ENCODE measurements at regions not wholly inside any gene's neighbourhood (a gene's known extent, or its start where the extent isn't known, plus 50 kb on each side); places are given as distances from the start of the nearest gene placed in this dataset.

GRCh38 chr2:234771980-234772732 is 179.7 kb upstream of the SH3BP4 start:
- H3K9me3 ChIP-seq (ENCODE audit: insufficient read depth, low read depth, low read length): no peaks in the 10 kb centered on the region
- no peaks in the 10 kb centered on the region for H3K27me3 ChIP-seq (ENCODE audit: insufficient read depth, low read length)
- no peak overlapping the region for H3K4me3 ChIP-seq (ENCODE audit: low read length)
- H3K4me1 ChIP-seq (ENCODE audit: insufficient read depth, low read length): no peaks in the 10 kb centered on the region
- no peak overlapping the region for H3K9ac ChIP-seq (ENCODE audit: low read depth, low read length)
- H3K27ac ChIP-seq (ENCODE audit: low read length): no peak overlapping the region
- no peaks in the 10 kb centered on the region for H3K36me3 ChIP-seq (ENCODE audit: insufficient read depth, low read depth, low read length)

- no peaks in the 10 kb centered on the region for H3K27me3 ChIP-seq (ENCODE audit: insufficient read depth, low read length)
- H3K9me3 ChIP-seq (ENCODE audit: insufficient read depth, low read depth, low read length): no peaks in the 10 kb centered on the region
- H3K36me3 ChIP-seq (ENCODE audit: insufficient read depth, low read depth, low read length): no peaks in the 10 kb centered on the region
- no peak overlapping the region for H3K9ac ChIP-seq (ENCODE audit: low read depth, low read length)
- no peak overlapping the region for H3K4me3 ChIP-seq (ENCODE audit: low read length)
- no peak overlapping the region for H3K27ac ChIP-seq (ENCODE audit: low read length)
- H3K4me1 ChIP-seq (ENCODE audit: insufficient read depth, low read length): no peaks in the 10 kb centered on the region
These were observed 180.6 kb upstream of the SH3BP4 start for GRCh38 chr2:234771176-234771575.

GRCh38 chr2:234770715-234771141 is 181.1 kb upstream of the SH3BP4 start:
- H3K9ac ChIP-seq (ENCODE audit: low read depth, low read length): no peak overlapping the region
- no peak overlapping the region for H3K27ac ChIP-seq (ENCODE audit: low read length)
- H3K9me3 ChIP-seq (ENCODE audit: insufficient read depth, low read depth, low read length): no peaks in the 10 kb centered on the region
- no peaks in the 10 kb centered on the region for H3K4me1 ChIP-seq (ENCODE audit: insufficient read depth, low read length)
- no peaks in the 10 kb centered on the region for H3K36me3 ChIP-seq (ENCODE audit: insufficient read depth, low read depth, low read length)
- no peaks in the 10 kb centered on the region for H3K27me3 ChIP-seq (ENCODE audit: insufficient read depth, low read length)
- no peak overlapping the region for H3K4me3 ChIP-seq (ENCODE audit: low read length)

- no peak overlapping the region for H3K9ac ChIP-seq (ENCODE audit: low read depth, low read length)
- H3K27me3 ChIP-seq (ENCODE audit: insufficient read depth, low read length): no peaks in the 10 kb centered on the region
- H3K4me1 ChIP-seq (ENCODE audit: insufficient read depth, low read length): no peaks in the 10 kb centered on the region
- H3K36me3 ChIP-seq (ENCODE audit: insufficient read depth, low read depth, low read length): no peaks in the 10 kb centered on the region
- H3K27ac ChIP-seq (ENCODE audit: low read length): no peak overlapping the region
- H3K9me3 ChIP-seq (ENCODE audit: insufficient read depth, low read depth, low read length): no peaks in the 10 kb centered on the region
- H3K4me3 ChIP-seq (ENCODE audit: low read length): no peak overlapping the region
These were observed 181.7 kb upstream of the SH3BP4 start for GRCh38 chr2:234770031-234770506.

- Histone ChIP-seq H3K27me3 (ENCODE audit: insufficient read depth, low read length) (no peaks in the 10 kb centered on the region), H3K4me1 (ENCODE audit: insufficient read depth, low read length) (no peaks in the 10 kb centered on the region; the same call in 1 of the 2 replicates), H3K4me3 (ENCODE audit: low read length) (no peak overlapping the region), H3K27ac (ENCODE audit: low read length) (no peak overlapping the region), H3K9me3 (ENCODE audit: insufficient read depth, low read depth, low read length) (no peaks in the 10 kb centered on the region), H3K36me3 (ENCODE audit: insufficient read depth, low read depth, low read length) (no peaks in the 10 kb centered on the region), H3K9ac (ENCODE audit: low read depth, low read length) (no peak overlapping the region)
These were observed 183.1 kb upstream of the SH3BP4 start for GRCh38 chr2:234768608-234769196.

- Histone ChIP-seq H3K4me3 (ENCODE audit: low read length) (no peak overlapping the region), H3K9ac (ENCODE audit: low read depth, low read length) (no peak overlapping the region), H3K27ac (ENCODE audit: low read length) (no peak overlapping the region), H3K27me3 (ENCODE audit: insufficient read depth, low read length) (no peaks in the 10 kb centered on the region), H3K4me1 (ENCODE audit: insufficient read depth, low read length) (no peaks in the 10 kb centered on the region; the same call in 1 of the 2 replicates), H3K36me3 (ENCODE audit: insufficient read depth, low read depth, low read length) (no peaks in the 10 kb centered on the region), H3K9me3 (ENCODE audit: insufficient read depth, low read depth, low read length) (no peaks in the 10 kb centered on the region; the same call in 1 of the 2 replicates)
These were observed 186.5 kb upstream of the SH3BP4 start for GRCh38 chr2:234765279-234765678.

- no peak overlapping the region for H3K9ac ChIP-seq (ENCODE audit: low read depth, low read length)
- H3K27ac ChIP-seq (ENCODE audit: low read length): no peak overlapping the region
- no peaks in the 10 kb centered on the region; the same call in 1 of the 2 replicates for H3K9me3 ChIP-seq (ENCODE audit: insufficient read depth, low read depth, low read length)
- H3K4me3 ChIP-seq (ENCODE audit: low read length): no peak overlapping the region
- no peaks in the 10 kb centered on the region; the same call in 1 of the 2 replicates for H3K4me1 ChIP-seq (ENCODE audit: insufficient read depth, low read length)
- no peaks in the 10 kb centered on the region for H3K36me3 ChIP-seq (ENCODE audit: insufficient read depth, low read depth, low read length)
- no peaks in the 10 kb centered on the region for H3K27me3 ChIP-seq (ENCODE audit: insufficient read depth, low read length)
These were observed 187.4 kb upstream of the SH3BP4 start for GRCh38 chr2:234764372-234764771.

GRCh38 chr2:234763002-234763873 is 188.6 kb upstream of the SH3BP4 start:
- Histone ChIP-seq H3K9ac (ENCODE audit: low read depth, low read length) (no peak overlapping the region), H3K36me3 (ENCODE audit: insufficient read depth, low read depth, low read length) (no peaks in the 10 kb centered on the region), H3K27ac (ENCODE audit: low read length) (no peak overlapping the region), H3K9me3 (ENCODE audit: insufficient read depth, low read depth, low read length) (no peaks in the 10 kb centered on the region; the same call in 1 of the 2 replicates), H3K4me1 (ENCODE audit: insufficient read depth, low read length) (no peaks in the 10 kb centered on the region; the same call in 1 of the 2 replicates), H3K27me3 (ENCODE audit: insufficient read depth, low read length) (no peaks in the 10 kb centered on the region), H3K4me3 (ENCODE audit: low read length) (no peak overlapping the region)

- H3K27ac ChIP-seq (ENCODE audit: low read length): no peak overlapping the region
- no peaks in the 10 kb centered on the region for H3K27me3 ChIP-seq (ENCODE audit: insufficient read depth, low read length)
- H3K9ac ChIP-seq (ENCODE audit: low read depth, low read length): no peak overlapping the region
- no peaks in the 10 kb centered on the region; the same call in 1 of the 2 replicates for H3K9me3 ChIP-seq (ENCODE audit: insufficient read depth, low read depth, low read length)
- no peaks in the 10 kb centered on the region for H3K36me3 ChIP-seq (ENCODE audit: insufficient read depth, low read depth, low read length)
- H3K4me3 ChIP-seq (ENCODE audit: low read length): no peak overlapping the region
- no peaks in the 10 kb centered on the region; the same call in 1 of the 2 replicates for H3K4me1 ChIP-seq (ENCODE audit: insufficient read depth, low read length)
These were observed 189.9 kb upstream of the SH3BP4 start for GRCh38 chr2:234761910-234762309.

GRCh38 chr2:234754126-234754525 is 197.7 kb upstream of the SH3BP4 start:
- H3K4me3 ChIP-seq (ENCODE audit: low read length): no peak overlapping the region
- no peaks in the 10 kb centered on the region for H3K27me3 ChIP-seq (ENCODE audit: insufficient read depth, low read length)
- no peaks in the 10 kb centered on the region for H3K9me3 ChIP-seq (ENCODE audit: insufficient read depth, low read depth, low read length)
- H3K36me3 ChIP-seq (ENCODE audit: insufficient read depth, low read depth, low read length): no peaks in the 10 kb centered on the region
- no peak overlapping the region for H3K9ac ChIP-seq (ENCODE audit: low read depth, low read length)
- H3K27ac ChIP-seq (ENCODE audit: low read length): no peak overlapping the region
- H3K4me1 ChIP-seq (ENCODE audit: insufficient read depth, low read length): no peaks in the 10 kb centered on the region

GRCh38 chr2:234753701-234754100 is 198.1 kb upstream of the SH3BP4 start:
- H3K9me3 ChIP-seq (ENCODE audit: insufficient read depth, low read depth, low read length): no peaks in the 10 kb centered on the region
- no peak overlapping the region for H3K9ac ChIP-seq (ENCODE audit: low read depth, low read length)
- H3K36me3 ChIP-seq (ENCODE audit: insufficient read depth, low read depth, low read length): no peaks in the 10 kb centered on the region
- H3K4me1 ChIP-seq (ENCODE audit: insufficient read depth, low read length): no peaks in the 10 kb centered on the region
- H3K4me3 ChIP-seq (ENCODE audit: low read length): no peak overlapping the region
- H3K27ac ChIP-seq (ENCODE audit: low read length): no peak overlapping the region
- H3K27me3 ChIP-seq (ENCODE audit: insufficient read depth, low read length): no peaks in the 10 kb centered on the region
